ENCODE measurements at regions not wholly inside any gene's neighbourhood (a gene's known extent, or its start where the extent isn't known, plus 50 kb on each side); places are given as distances from the start of the nearest gene placed in this dataset.

- no peak for TF ChIP-seq CTCF (IDR thresholded peaks at IDR 0.05)
- TF ChIP-seq POLR2AphosphoS5 (IDR thresholded peaks at IDR 0.05; ENCODE audit: low read depth, low read length): no peak
Measured at GRCh38 chr16:59558679-59559078, 824.6 kb upstream of the GOT2 start.

Measured in Panc1 (cell line).